NCI-H128 (cell line): ENCODE measurements at regions not wholly inside any gene's neighbourhood (a gene's known extent, or its start where the extent isn't known, plus 50 kb on each side); places are given as distances from the start of the nearest gene placed in this dataset.
"Not testable (repeated sequence)": the region's sequence is repeated elsewhere in the genome, so short reads cannot be mapped to it uniquely, and the experiment has no call there.

Experiments
- DNase-seq: peaks from one replicate; lab custom pipeline; 2025; ENCODE audit not compliant: unreplicated experiment; lab: John Stamatoyannopoulos, UW

DNA sequence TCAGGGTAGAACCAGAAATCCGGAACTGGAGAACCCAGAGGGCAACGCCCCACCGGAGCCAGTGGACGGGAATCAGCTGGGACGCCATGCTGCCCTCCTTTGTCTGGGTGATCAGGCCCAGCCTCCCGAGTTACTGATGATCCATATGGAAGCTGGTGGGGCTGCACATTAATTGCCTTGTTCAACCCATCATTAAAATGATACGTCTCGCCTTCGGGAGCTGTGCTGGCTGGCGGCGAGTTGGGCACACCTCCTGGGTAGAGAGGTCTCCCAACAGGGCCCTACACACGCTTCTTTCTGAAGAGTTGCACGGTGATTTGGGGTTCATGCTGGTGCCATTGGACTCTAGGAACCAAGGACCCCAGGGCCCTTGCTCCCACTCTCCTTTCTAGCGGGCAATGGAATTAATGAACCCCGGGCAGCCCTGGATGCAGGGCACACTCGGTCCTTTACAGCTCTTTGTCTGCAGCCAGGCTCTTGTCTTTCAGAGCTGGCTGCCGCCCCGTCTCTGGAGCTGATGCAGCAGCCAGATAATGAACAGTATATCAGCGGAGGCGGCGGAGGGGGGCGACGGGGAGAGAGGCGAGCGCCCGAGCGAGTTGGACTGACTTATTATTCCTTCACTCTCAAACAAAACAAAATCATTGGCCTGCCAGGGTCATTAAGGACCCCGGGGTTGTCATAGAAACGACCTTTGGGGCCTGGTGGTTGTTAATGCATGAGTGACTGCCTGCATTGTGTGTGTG, 412.2 kb upstream of the ZMIZ1 start:
- no peak for DNase-seq

GRCh38 chr10:78657163-78657861, 411.5 kb upstream of the ZMIZ1 start:
- peak; percentile 35 for DNase-seq

DNA sequence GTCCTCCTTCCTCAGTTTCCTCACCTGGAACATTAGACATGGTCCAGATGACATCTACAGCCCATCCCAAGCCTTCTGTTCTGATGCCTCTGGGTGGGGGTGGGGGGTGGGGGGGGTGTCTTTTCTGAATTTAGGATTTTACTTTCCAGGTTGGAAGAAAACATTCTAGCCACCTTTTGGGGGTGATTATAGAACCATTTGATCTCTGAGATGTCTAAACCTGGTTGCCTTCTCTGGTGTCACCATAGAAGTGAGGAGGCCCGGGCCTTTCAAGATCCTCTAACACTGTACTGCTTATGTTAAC, 411.0 kb upstream of the ZMIZ1 start:
- DNase-seq = no peak

GRCh38 chr10:78658645-78659597, 409.8 kb upstream of the ZMIZ1 start:
- DNase-seq = no peak

GRCh38 chr10:78659598-78659967, 409.2 kb upstream of the ZMIZ1 start:
- no peak for DNase-seq

DNA sequence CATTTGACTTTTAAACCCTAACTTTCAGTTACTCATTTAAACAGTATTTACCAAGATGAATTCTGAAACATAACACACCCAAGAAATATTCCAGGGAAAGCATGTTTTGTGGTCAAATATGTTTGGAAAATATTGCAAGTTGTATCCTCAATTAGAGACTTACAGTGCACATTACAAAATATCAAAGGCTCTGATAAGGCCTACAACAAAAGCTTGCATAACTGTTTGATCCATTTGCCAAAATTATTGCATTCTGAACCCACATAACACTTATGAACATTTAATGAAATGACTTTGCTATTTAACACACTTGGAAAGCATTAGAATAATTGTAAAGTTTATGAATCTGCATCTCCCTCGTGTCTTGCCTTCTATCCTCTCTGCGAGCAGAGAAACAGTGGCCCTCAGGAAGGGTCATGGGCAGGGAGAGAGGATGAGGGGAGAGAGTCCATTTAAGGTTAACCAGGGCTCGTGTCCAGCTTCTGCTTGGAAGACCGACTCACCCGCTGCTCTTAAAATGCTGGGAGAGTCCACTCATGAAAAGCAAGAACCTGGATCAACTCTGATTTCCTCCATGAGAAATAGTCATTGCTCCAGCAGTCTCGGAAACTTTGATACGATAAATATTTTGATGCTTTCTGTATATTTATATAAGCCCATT, 408.2 kb upstream of the ZMIZ1 start:
- no peak for DNase-seq

DNA sequence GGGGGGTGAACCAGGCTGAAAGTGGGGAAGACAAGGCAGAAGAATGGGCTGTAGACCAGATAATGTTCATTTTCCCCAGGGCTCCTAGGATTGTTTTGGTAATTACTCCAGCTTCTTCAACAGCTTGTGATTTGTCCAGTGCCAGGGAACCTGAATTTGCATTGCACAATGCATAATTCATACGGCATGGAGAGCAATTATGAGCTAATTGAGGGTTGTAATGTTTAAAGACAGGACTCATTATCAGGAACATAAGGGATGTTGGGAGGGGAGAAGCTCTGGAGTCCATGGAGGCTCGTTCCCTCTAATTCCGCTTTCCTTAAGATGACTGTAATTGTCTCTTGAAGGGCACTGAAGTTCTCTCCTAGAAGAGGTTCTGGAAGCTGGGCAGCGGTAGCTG, 405.0 kb upstream of the ZMIZ1 start:
- DNase-seq = no peak

DNA sequence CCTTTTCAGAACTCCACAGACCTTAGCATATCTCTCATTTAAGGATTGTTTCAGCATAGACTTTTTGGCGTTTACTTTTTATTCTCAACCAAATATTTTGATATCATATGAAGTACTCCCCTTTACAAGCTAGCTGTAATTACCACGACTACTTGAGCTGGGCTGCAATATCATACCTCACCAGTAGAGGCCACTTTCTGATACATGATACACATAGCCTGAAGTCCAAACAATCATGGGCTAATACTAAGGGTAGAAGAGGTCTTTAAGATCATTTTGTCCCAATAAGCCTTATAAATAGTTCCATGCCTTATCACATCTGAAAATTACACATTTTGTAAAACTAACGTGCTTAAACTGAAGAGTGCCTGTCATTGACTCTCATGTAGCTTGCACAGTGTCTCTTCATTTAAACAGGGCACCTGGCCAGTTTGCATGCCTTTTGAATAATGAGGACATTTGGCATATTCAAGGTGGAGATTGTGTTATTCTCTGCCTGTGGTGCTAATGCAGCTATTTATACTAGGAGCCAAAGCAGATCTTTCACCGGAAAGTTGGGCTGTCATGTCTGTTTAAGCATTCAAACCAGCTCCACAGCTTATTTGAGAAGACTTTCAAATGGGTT, 403.7 kb upstream of the ZMIZ1 start:
- no peak for DNase-seq

DNA sequence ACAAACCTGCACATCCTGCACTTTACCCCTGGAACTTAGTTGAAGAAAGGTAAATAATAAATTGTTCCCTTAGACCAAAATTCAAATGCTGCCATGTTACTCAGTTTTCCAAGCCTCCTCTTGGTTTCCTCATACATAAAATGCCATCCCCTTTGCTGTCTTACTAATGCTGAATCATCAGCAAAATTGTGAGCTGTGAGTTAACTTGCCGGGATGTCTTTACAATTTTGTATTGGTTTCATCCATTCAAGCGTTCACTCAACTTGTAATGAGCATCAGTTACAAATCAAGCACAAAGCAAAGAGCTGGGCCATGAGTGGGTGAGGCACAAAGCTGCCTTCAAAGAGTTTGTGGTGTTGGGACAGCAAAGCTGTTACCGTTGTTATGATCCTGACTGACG, 395.8 kb upstream of the ZMIZ1 start:
- DNase-seq = no peak

DNA sequence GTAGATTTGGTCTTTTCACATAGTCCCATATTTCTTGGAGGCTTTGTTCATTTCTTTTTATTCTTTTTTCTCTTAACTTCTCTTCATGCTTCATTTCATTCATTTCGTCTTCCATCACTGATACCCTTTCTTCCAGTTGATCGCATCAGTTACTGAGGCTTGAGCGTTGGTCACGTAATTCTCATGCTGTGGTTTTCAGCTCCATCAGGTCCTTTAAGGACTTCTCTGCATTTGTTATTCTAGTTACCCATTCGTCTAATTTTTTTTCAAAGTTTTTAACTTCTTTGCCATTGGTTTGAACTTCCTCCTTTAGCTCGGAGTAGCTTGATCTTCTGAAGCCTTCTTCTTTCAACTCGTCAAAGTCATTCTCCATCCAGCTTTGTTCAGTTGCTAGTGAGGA, 387.6 kb upstream of the ZMIZ1 start:
- DNase-seq = not testable (repeated sequence)

GRCh38 chr10:78681986-78682385, 386.8 kb upstream of the ZMIZ1 start:
- not testable (repeated sequence) for DNase-seq

- DNase-seq = no peak
Measured at GRCh38 chr10:78684947-78685346, 383.8 kb upstream of the ZMIZ1 start.

DNA sequence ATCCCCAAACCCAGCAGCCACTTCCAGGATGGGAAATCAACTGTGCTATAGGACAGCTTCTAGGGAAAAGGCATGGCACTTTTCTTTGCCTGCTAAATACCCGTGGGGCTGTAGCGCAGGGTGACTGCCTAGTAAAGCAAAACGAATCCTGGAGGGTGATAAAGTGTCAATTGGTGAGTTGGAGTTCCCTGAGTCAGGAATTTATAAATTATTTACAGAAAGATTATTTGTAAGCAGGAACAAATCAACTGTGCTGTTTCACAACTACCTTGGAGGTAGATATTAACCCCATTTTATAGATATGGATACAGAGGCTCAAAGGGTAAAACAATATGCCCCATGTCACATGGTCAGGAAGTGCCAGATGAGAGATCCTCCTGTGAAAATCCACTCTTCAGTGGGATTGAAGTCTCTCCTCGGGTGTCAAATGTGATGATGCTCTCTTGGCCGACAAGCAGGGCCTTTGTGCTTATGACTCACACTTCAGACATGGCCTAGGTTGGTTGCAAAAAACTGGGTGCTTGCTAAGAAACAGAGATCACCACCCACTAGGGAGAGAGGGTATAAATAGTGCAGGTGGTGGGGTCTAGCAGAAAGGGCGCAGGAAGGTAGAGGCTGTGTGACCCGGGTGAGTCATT, 383.2 kb upstream of the ZMIZ1 start:
- no peak for DNase-seq

DNA sequence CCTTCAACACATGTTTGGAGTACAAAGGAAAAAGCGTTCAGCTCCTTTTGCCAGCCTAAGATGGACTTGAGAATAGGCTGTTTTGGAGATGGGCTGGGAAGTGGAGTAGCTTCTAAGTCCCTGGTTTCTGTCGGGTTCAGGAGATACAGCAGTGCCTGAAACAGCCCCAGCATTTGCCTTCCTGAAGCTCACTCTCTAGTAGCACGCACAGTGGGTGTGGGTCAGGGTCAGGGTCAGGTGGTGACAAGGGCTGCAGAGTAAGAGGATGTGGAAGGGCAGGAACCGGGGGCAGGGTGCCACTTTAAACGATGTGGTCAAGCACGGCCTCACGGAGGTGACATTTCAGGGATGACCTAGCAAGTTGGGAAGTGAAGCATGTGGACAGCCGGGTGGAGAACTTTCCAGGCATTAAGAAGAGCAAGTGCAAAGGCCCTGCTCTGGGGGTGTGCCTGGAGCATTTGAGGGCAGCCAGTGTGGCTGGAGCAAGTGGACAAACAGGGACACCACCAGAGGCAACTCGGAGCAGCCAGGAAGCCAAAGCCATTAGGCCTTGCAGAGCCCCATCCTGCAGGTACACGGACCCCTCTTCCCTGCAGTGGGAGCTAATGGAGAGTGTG, 382.2 kb upstream of the ZMIZ1 start:
- no peak for DNase-seq

- no peak for DNase-seq
Measured at GRCh38 chr10:78687626-78688025, 381.1 kb upstream of the ZMIZ1 start.

DNA sequence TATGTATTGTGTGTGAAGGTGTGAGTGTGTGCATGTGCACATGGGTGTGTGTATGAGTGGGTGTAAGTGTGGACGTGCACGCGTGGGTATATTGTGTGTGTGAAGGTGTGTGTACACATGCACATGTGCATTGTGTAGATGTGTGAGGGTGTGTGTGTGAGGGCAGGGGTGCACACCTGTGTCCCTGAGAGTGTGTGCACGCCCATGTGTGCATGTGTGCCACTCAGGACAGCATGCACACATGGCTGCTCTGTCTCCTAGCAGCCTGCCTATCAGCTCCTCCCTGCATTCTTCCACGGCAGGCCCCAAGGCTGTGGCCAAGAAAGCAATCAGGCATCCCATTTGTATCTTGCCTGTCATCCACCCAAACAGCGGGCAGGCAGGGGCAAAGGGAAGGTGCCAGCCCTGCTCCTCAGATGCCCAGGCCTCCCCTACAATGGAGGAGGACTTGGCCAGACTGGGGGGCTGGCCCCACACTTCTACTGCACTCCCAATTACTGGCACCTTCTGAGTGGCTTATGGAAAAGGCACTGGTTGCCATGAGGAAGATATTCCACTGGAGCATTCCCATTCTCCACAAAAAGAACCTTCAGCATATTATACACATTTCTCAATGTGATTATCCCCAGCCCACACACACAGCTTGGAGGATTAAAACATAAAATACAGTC, 380.4 kb upstream of the ZMIZ1 start:
- no peak for DNase-seq

- DNase-seq = peak; percentile 51
Measured at GRCh38 chr10:78688901-78689583, 379.7 kb upstream of the ZMIZ1 start.

DNA sequence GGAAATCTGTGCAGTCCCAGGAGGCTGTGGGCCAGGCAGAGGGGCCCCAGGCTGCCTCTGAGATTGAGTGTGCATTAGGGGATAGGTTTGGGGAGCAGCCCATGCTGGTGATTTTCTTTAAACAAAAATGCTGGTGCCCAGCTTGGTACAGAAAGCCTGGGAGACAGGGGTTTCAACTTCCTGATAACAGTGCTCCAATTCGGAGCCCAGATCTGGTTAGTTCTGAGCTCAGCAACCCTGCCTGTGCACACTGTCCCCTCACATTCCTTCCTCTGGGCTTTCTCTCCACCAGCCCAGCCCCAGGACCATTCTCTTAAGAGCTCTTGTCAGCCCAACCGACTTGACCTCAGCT, 379.2 kb upstream of the ZMIZ1 start:
- DNase-seq = no peak
